ENCODE measurements at regions not wholly inside any gene's neighbourhood (a gene's known extent, or its start where the extent isn't known, plus 50 kb on each side); places are given as distances from the start of the nearest gene placed in this dataset.

DNA sequence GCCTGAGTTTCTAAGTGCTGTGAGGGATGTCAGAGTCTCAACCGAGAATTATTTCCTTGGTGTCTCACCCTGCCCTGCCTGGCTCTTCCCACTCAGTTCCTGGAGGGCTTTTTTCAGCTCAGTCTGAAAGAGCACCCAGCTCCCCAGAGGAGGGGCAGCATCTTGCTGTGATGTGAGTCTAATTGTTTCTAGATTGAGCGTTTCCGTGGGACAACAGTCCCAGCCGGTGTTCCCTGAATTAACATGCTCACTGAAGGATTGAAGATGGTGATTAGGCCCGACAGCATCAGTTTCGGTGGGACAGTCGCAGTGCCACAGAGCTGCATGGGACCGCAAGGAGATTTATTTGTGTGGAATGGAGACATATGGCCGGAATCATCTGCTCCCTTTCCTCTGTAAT lies 587.6 kb downstream of the DHX35 start (continued):
- TF ChIP-seq CHD7 (IDR thresholded peaks at IDR 0.05; ENCODE audit: insufficient replicate concordance, low read length) = no peak
- no peak for TF ChIP-seq RFX5 (IDR thresholded peaks at IDR 0.05; ENCODE audit: borderline replicate concordance, low read depth, low read length)
- TF ChIP-seq PHF8 (conservative IDR thresholded peaks at IDR 0.05; ENCODE audit: low read depth, low read length) = no peak
- TF ChIP-seq CBX5 (IDR thresholded peaks at IDR 0.05; ENCODE audit: low read depth, low read length) = no peak
- TF ChIP-seq RAD21 (IDR thresholded peaks at IDR 0.05 in 1 of 2, conservative IDR thresholded peaks at IDR 0.05 in 1 of 2; ENCODE audit: low read depth in 2 of 2, low read length in 2 of 2) = no peak
- no peak for TF ChIP-seq POU5F1 (IDR thresholded peaks at IDR 0.05; ENCODE audit: low read depth, low read length)
- TF ChIP-seq TAF1 (IDR thresholded peaks at IDR 0.05; ENCODE audit: low read depth, low read length) = no peak
- no peak for TF ChIP-seq JUN (IDR thresholded peaks at IDR 0.05; ENCODE audit: low read depth, low read length)
- TF ChIP-seq BRCA1 (IDR thresholded peaks at IDR 0.05; ENCODE audit: low read depth, low read length) = no peak
- TF ChIP-seq SIX5 (IDR thresholded peaks at IDR 0.05; ENCODE audit: low read depth, low read length) = no peak
- TF ChIP-seq SP1 (IDR thresholded peaks at IDR 0.05; ENCODE audit: low read depth, low read length) = no peak
